Breast epithelium (tissue), 3 donors: ENCODE measurements at regions not wholly inside any gene's neighbourhood (a gene's known extent, or its start where the extent isn't known, plus 50 kb on each side); places are given as distances from the start of the nearest gene placed in this dataset.

ENCODE experiments used
- CTCF ChIP-seq, 3 donors: fragments of 450-650 bp; IDR thresholded peaks; one replicate each; pipeline ENCODE4 v1.5.1; 2016 to 2017; ENCODE audit warnings: antibody characterized with exemption in 3 of 3, mild to moderate bottlenecking in 3 of 3, moderate library complexity in 3 of 3
- POLR2AphosphoS5 ChIP-seq, 3 donors: sonication (generic); formaldehyde crosslinking; IDR thresholded peaks; one replicate each; pipeline ENCODE4 v1.6.1; 2017; ENCODE audit warnings: antibody characterized with exemption in 3 of 3

- no peak for TF ChIP-seq POLR2AphosphoS5 (IDR thresholded peaks at IDR 0.05)
- no peak for TF ChIP-seq CTCF (IDR thresholded peaks at IDR 0.05)
Observed at GRCh38 chr10:52615331-52615730, 157.3 kb downstream of the MBL2 start.
